Fibroblast of skin of back (primary cell): ENCODE measurements at regions not wholly inside any gene's neighbourhood (a gene's known extent, or its start where the extent isn't known, plus 50 kb on each side); places are given as distances from the start of the nearest gene placed in this dataset.

ENCODE experiments used
- DNase-seq: peaks from one replicate; pipeline ENCODE4 v3.0.0-alpha.2; 2013

- peak; percentile 24 for DNase-seq
Measured at GRCh38 chr1:81477710-81478109, 323.0 kb upstream of the ADGRL2 start.

GRCh38 chr1:81472387-81472786 is 328.3 kb upstream of the ADGRL2 start:
- DNase-seq: no peak

- DNase-seq: no peak
Measured at GRCh38 chr1:81471255-81471654, 329.5 kb upstream of the ADGRL2 start.

- DNase-seq: no peak
Measured at GRCh38 chr1:81470275-81470674, 330.5 kb upstream of the ADGRL2 start.

- DNase-seq: no peak
Measured at GRCh38 chr1:81467383-81467782, 333.4 kb upstream of the ADGRL2 start.

GRCh38 chr1:81466961-81467360 is 333.8 kb upstream of the ADGRL2 start:
- no peak for DNase-seq

GRCh38 chr1:81463936-81464837 is 336.5 kb upstream of the ADGRL2 start:
- no peak for DNase-seq

- no peak for DNase-seq
Measured at GRCh38 chr1:81459043-81459442, 341.7 kb upstream of the ADGRL2 start.

- no peak for DNase-seq
Measured at GRCh38 chr1:81458186-81458585, 342.5 kb upstream of the ADGRL2 start.

- no peak for DNase-seq
Measured at GRCh38 chr1:81455481-81455880, 345.3 kb upstream of the ADGRL2 start.

GRCh38 chr1:81453971-81454370 is 346.8 kb upstream of the ADGRL2 start:
- DNase-seq: no peak

GRCh38 chr1:81453367-81453703 is 347.4 kb upstream of the ADGRL2 start:
- DNase-seq: no peak

GRCh38 chr1:81452693-81453366 is 347.9 kb upstream of the ADGRL2 start:
- no peak for DNase-seq

- DNase-seq: peak; percentile 22
Measured at GRCh38 chr1:81449786-81450185, 350.9 kb upstream of the ADGRL2 start.

- no peak for DNase-seq
Measured at GRCh38 chr1:81446000-81446669, 354.6 kb upstream of the ADGRL2 start.

GRCh38 chr1:81443288-81443687 is 357.4 kb upstream of the ADGRL2 start:
- DNase-seq: no peak

GRCh38 chr1:81439046-81439823 is 361.5 kb upstream of the ADGRL2 start:
- DNase-seq: no peak

GRCh38 chr1:81437649-81438048 is 363.1 kb upstream of the ADGRL2 start:
- no peak for DNase-seq

- DNase-seq: no peak
Measured at GRCh38 chr1:81437213-81437612, 363.5 kb upstream of the ADGRL2 start.

GRCh38 chr1:81435175-81435574 is 365.6 kb upstream of the ADGRL2 start:
- DNase-seq: no peak

GRCh38 chr1:81433676-81434075 is 367.1 kb upstream of the ADGRL2 start:
- DNase-seq: no peak

- DNase-seq: no peak
Measured at GRCh38 chr1:81432654-81433109, 368.1 kb upstream of the ADGRL2 start.

GRCh38 chr1:81432059-81432458 is 368.7 kb upstream of the ADGRL2 start:
- DNase-seq: no peak
